DMS53 (cell line): ENCODE measurements at regions not wholly inside any gene's neighbourhood (a gene's known extent, or its start where the extent isn't known, plus 50 kb on each side); places are given as distances from the start of the nearest gene placed in this dataset.

Experiments used
- DNase-seq: peaks from one replicate; lab custom pipeline; 2025; lab: John Stamatoyannopoulos, UW

GRCh38 chr7:126378642-126379041 lies 874.1 kb downstream of the GRM8 start:
- DNase-seq, result no peak

- DNase-seq, result no peak
These were observed 882.6 kb downstream of the GRM8 start for GRCh38 chr7:126370038-126370668.

GRCh38 chr7:126362746-126363145 lies 890.0 kb downstream of the GRM8 start:
- DNase-seq, result no peak

- peak; percentile 16 for DNase-seq
These were observed 891.6 kb downstream of the GRM8 start for GRCh38 chr7:126361183-126361582.

- DNase-seq, result no peak
These were observed 912.9 kb downstream of the GRM8 start for GRCh38 chr7:126339813-126340212.

GRCh38 chr7:126305671-126306070 lies 947.1 kb downstream of the GRM8 start:
- no peak for DNase-seq

GRCh38 chr7:126303926-126304325 lies 948.8 kb downstream of the GRM8 start:
- DNase-seq, result no peak

- peak; percentile 39 for DNase-seq
These were observed 950.1 kb downstream of the GRM8 start for GRCh38 chr7:126302639-126303038.

- DNase-seq, result no peak
These were observed 966.4 kb downstream of the GRM8 start for GRCh38 chr7:126286317-126286716.

GRCh38 chr7:126236261-126236660 lies 1016.5 kb downstream of the GRM8 start:
- no peak for DNase-seq

GRCh38 chr7:126228356-126229061 lies 1024.2 kb downstream of the GRM8 start:
- DNase-seq, result no peak

GRCh38 chr7:126227643-126228042 lies 1025.1 kb downstream of the GRM8 start:
- DNase-seq, result no peak

GRCh38 chr7:126227055-126227454 lies 1025.7 kb downstream of the GRM8 start:
- DNase-seq, result no peak

GRCh38 chr7:126223729-126224128 lies 1029.0 kb downstream of the GRM8 start:
- peak; percentile 13 for DNase-seq

- no peak for DNase-seq
These were observed 1030.0 kb downstream of the GRM8 start for GRCh38 chr7:126222782-126223181.

GRCh38 chr7:126215785-126216184 lies 1037.0 kb downstream of the GRM8 start:
- DNase-seq, result no peak

- no peak for DNase-seq
These were observed 1038.9 kb downstream of the GRM8 start for GRCh38 chr7:126213876-126214275.

- no peak for DNase-seq
These were observed 1040.9 kb downstream of the GRM8 start for GRCh38 chr7:126211875-126212274.

- DNase-seq, result no peak
These were observed 1042.0 kb downstream of the GRM8 start for GRCh38 chr7:126210707-126211106.

GRCh38 chr7:126203185-126203584 lies 1049.6 kb downstream of the GRM8 start:
- no peak for DNase-seq

- DNase-seq, result no peak
These were observed 1050.6 kb downstream of the GRM8 start for GRCh38 chr7:126202177-126202576.

GRCh38 chr7:126185959-126186580 lies 1066.7 kb downstream of the GRM8 start:
- no peak for DNase-seq

GRCh38 chr7:126179916-126180315 lies 1072.8 kb downstream of the GRM8 start:
- DNase-seq, result no peak
